SK-MEL-5 (cell line): ENCODE measurements at regions not wholly inside any gene's neighbourhood (a gene's known extent, or its start where the extent isn't known, plus 50 kb on each side); places are given as distances from the start of the nearest gene placed in this dataset.
A peak's percentile ranks its signal among the peaks of the same experiment; 100 is the strongest.

Source experiments
- DNase-seq: peaks from one replicate; pipeline ENCODE4 v3.0.0-alpha.2; 2016; ENCODE audit warnings: low read depth, low spot score
- in situ Hi-C: cut with HindIII; loops from 2 replicates; pipeline ENCODE4 v1.10.0; 2016; ENCODE audit warnings: low sequenced_read_pairs, high pct_unique_total_duplicates, low pct_unique_long_range_greater_than_20kb

- in situ Hi-C loops: no loop called here
- DNase-seq: no peak
These were observed 181.8 kb downstream of the TDRD15 start for GRCh38 chr2:21305581-21305980.

GRCh38 chr2:21306235-21306634 is 182.5 kb downstream of the TDRD15 start:
- in situ Hi-C loops: no loop called here
- no peak for DNase-seq

- no peak for DNase-seq
- in situ Hi-C loops: no loop called here
These were observed 183.3 kb downstream of the TDRD15 start for GRCh38 chr2:21307037-21307436.

GRCh38 chr2:21310493-21310892 is 186.7 kb downstream of the TDRD15 start:
- in situ Hi-C loops: no loop called here
- no peak for DNase-seq

- in situ Hi-C loops: no loop called here
- DNase-seq: peak; percentile 28
These were observed 190.6 kb downstream of the TDRD15 start for GRCh38 chr2:21314322-21314835.

- in situ Hi-C loops: no loop called here
- peak; percentile 83 for DNase-seq
These were observed 193.4 kb downstream of the TDRD15 start for GRCh38 chr2:21317131-21317530.

- no peak for DNase-seq
- in situ Hi-C loops: no loop called here
These were observed 194.5 kb downstream of the TDRD15 start for GRCh38 chr2:21318263-21318662.

GRCh38 chr2:21326152-21326551 is 202.4 kb downstream of the TDRD15 start:
- peak; percentile 45 for DNase-seq
- in situ Hi-C loops: no loop called here

GRCh38 chr2:21328177-21328576 is 204.4 kb downstream of the TDRD15 start:
- in situ Hi-C loops: no loop called here
- no peak for DNase-seq

- in situ Hi-C loops: no loop called here
- no peak for DNase-seq
These were observed 207.1 kb downstream of the TDRD15 start for GRCh38 chr2:21330786-21331391.

- in situ Hi-C loops: no loop called here
- DNase-seq: no peak
These were observed 208.0 kb downstream of the TDRD15 start for GRCh38 chr2:21331625-21332370.

- DNase-seq: no peak
- in situ Hi-C loops: no loop called here
These were observed 209.3 kb downstream of the TDRD15 start for GRCh38 chr2:21332993-21333625.

- DNase-seq: no peak
- in situ Hi-C loops: no loop called here
These were observed 209.9 kb downstream of the TDRD15 start for GRCh38 chr2:21333684-21334083.

- DNase-seq: no peak
- in situ Hi-C loops: no loop called here
These were observed 223.2 kb downstream of the TDRD15 start for GRCh38 chr2:21346984-21347383.

GRCh38 chr2:21353879-21354679 is 230.3 kb downstream of the TDRD15 start:
- peak; percentile 80 for DNase-seq
- in situ Hi-C loops: no loop called here

- no peak for DNase-seq
- in situ Hi-C loops: no loop called here
These were observed 232.5 kb downstream of the TDRD15 start for GRCh38 chr2:21356086-21356856.

GRCh38 chr2:21356857-21357255 is 233.1 kb downstream of the TDRD15 start:
- DNase-seq: no peak
- in situ Hi-C loops: no loop called here
